Endothelial cell of umbilical vein (primary cell): ENCODE measurements at regions not wholly inside any gene's neighbourhood (a gene's known extent, or its start where the extent isn't known, plus 50 kb on each side); places are given as distances from the start of the nearest gene placed in this dataset.

Experiments used
- BruUV-seq: library from RNA; stranded (reverse); fragments of 400-500 nt; replicated peaks from 2 replicates; lab custom pipeline; 2021; lab: Mats Ljungman, UMichigan
- CTCF ChIA-PET: fragments of 300-600, 350-600 bp; sonication (Branson Sonifier 250); formaldehyde crosslinking; loops from one replicate; lab custom pipeline; 2021; ENCODE audit warnings: antibody characterized with exemption, inconsistent platforms; lab: Charles Lee
- POLR2A ChIA-PET: fragments of 300-600, 350-600 bp; sonication (Branson Sonifier 250); formaldehyde crosslinking; loops from one replicate; lab custom pipeline; 2021; ENCODE audit warnings: antibody characterized with exemption, inconsistent platforms; lab: Charles Lee
- DNase-seq: peaks from one replicate; pipeline ENCODE4 v3.0.0-alpha.2; 2011; ENCODE audit warnings: low read depth, low spot score
- FAIRE-seq: peaks from 2 replicates; lab custom pipeline; 2011; peaks lifted over from hg19 to GRCh38; lab: Jason Lieb, UNC
- H2AFZ ChIP-seq: 2 replicates; pipeline ENCODE4 v1.6.0; 2012; ENCODE audit warnings: low read depth, low read length, control low read depth, inconsistent platforms
- H3K27ac ChIP-seq: 2 replicates; pipeline ENCODE4 v1.5.1; 2011; ENCODE audit warnings: low read depth, mild to moderate bottlenecking, control low read depth, low read length, moderate library complexity; ENCODE audit not compliant: insufficient read depth
- H3K27me3 ChIP-seq, 2 experiments: 2 replicates each; pipeline versions ENCODE4 v1.6.0 to v1.6.1; 2011; ENCODE audit warnings: low read length in 2 of 2, mixed read lengths in 1 of 2; ENCODE audit not compliant: control insufficient read depth in 2 of 2, insufficient read depth in 2 of 2
- H3K36me3 ChIP-seq, 2 experiments: 2 replicates in 1 of 2; 3 replicates in 1 of 2; pipeline ENCODE4 v1.5.1; 2011; ENCODE audit warnings: low read length in 2 of 2, mild to moderate bottlenecking in 1 of 2, moderate library complexity in 1 of 2; ENCODE audit not compliant: control insufficient read depth in 2 of 2, insufficient read depth in 2 of 2; ENCODE audit errors: extremely low read depth in 1 of 2
- H3K4me1 ChIP-seq: 3 replicates; pipeline ENCODE4 v1.5.1; 2011; ENCODE audit warnings: mild to moderate bottlenecking, low read length; ENCODE audit not compliant: control insufficient read depth, insufficient read depth; ENCODE audit errors: extremely low read depth
- H3K4me2 ChIP-seq: 2 replicates; pipeline ENCODE4 v1.6.1; 2011; ENCODE audit warnings: low read length, control low read depth, mixed read lengths; ENCODE audit not compliant: insufficient read depth
- H3K4me3 ChIP-seq, 3 experiments: fragments of 200-600 bp in 1 of 3; sonication (generic), shearing (Covaris generic) in 1 of 3; replicated peaks in 1 of 3; 2 replicates each; pipeline ENCODE4 v1.5.1; 2011 to 2016; ENCODE audit warnings: control low read depth in 3 of 3, low read length in 3 of 3, mild to moderate bottlenecking in 2 of 3, inconsistent platforms in 1 of 3, low read depth in 1 of 3, moderate library complexity in 1 of 3; ENCODE audit not compliant: insufficient read depth in 1 of 3
- H3K79me2 ChIP-seq: 2 replicates; pipeline ENCODE4 v1.6.0; 2012; ENCODE audit warnings: low read length, inconsistent platforms; ENCODE audit not compliant: control insufficient read depth, insufficient read depth
- H3K9ac ChIP-seq: replicated peaks from 2 replicates; pipeline ENCODE3; 2011; ENCODE audit warnings: low read length, control low read depth; ENCODE audit not compliant: insufficient read depth; ENCODE audit errors: extremely low read depth
- H3K9me1 ChIP-seq: replicated peaks from 3 replicates; pipeline ENCODE4 v1.6.0; 2011; ENCODE audit warnings: mild to moderate bottlenecking, low read length; ENCODE audit not compliant: control insufficient read depth, insufficient read depth; ENCODE audit errors: extremely low read depth
- H3K9me3 ChIP-seq: replicated peaks from 2 replicates; pipeline ENCODE4 v1.5.1; 2012; ENCODE audit warnings: low read length, inconsistent platforms; ENCODE audit not compliant: control insufficient read depth, insufficient read depth
- H4K20me1 ChIP-seq: replicated peaks from 2 replicates; pipeline ENCODE3; 2011; ENCODE audit warnings: mild to moderate bottlenecking, low read length; ENCODE audit not compliant: control insufficient read depth, insufficient read depth; ENCODE audit errors: extremely low read depth
- CTCF ChIP-seq, 2 donors: IDR thresholded peaks; 1 replicate in 1 of 2; 2 replicates in 1 of 2; pipeline ENCODE4 v1.5.1; 2011; ENCODE audit warnings: low read length in 2 of 2, mild to moderate bottlenecking in 2 of 2, moderate library complexity in 2 of 2, control low read depth in 1 of 2, inconsistent platforms in 1 of 2, low read depth in 1 of 2; ENCODE audit not compliant: insufficient read depth in 1 of 2; ENCODE audit errors: extremely low read depth in 1 of 2
- EZH2 ChIP-seq: IDR thresholded peaks from 2 replicates; pipeline ENCODE4 v1.6.1; 2012; ENCODE audit warnings: borderline replicate concordance, low read depth, mild to moderate bottlenecking, moderate library complexity, low read length, inconsistent platforms; ENCODE audit not compliant: severe bottlenecking
- FOS ChIP-seq: IDR thresholded peaks from 2 replicates; pipeline ENCODE4 v1.6.1; 2011; ENCODE audit warnings: mild to moderate bottlenecking, low read length, moderate library complexity, borderline replicate concordance; ENCODE audit not compliant: insufficient read depth
- GATA2 ChIP-seq: IDR thresholded peaks from 2 replicates; pipeline ENCODE4 v1.7.0; 2011; ENCODE audit warnings: low read depth, mild to moderate bottlenecking, moderate library complexity, mixed read lengths, low read length; ENCODE audit not compliant: insufficient read length, insufficient read depth
- JUN ChIP-seq: IDR thresholded peaks from 2 replicates; pipeline ENCODE4 v1.6.1; 2011; ENCODE audit warnings: borderline replicate concordance, low read depth; ENCODE audit not compliant: insufficient read length, insufficient read depth
- MAX ChIP-seq: IDR thresholded peaks from 2 replicates; pipeline ENCODE4 v1.6.1; 2011; ENCODE audit not compliant: insufficient read depth, insufficient read length
- MYC ChIP-seq: IDR thresholded peaks from one replicate; pipeline ENCODE4 v1.6.1; 2011; ENCODE audit warnings: mild to moderate bottlenecking, low read depth, low read length
- POLR2A ChIP-seq: IDR thresholded peaks from 2 replicates; pipeline ENCODE4 v1.6.1; 2012; ENCODE audit warnings: low read depth, mild to moderate bottlenecking, control low read depth, low read length
- POLR2AphosphoS5 ChIP-seq: IDR thresholded peaks from 2 replicates; pipeline ENCODE4 v1.6.1; 2012; ENCODE audit warnings: low read depth, mild to moderate bottlenecking, control low read depth, low read length, moderate library complexity; ENCODE audit not compliant: insufficient read depth
- dilution Hi-C: fragments of 300-500 bp; cut with MboI; formaldehyde crosslinking; loops from one replicate; pipeline ENCODE4 v1.15.0; 2019; ENCODE audit warnings: low sequenced_read_pairs; ENCODE audit not compliant: extremely low pct_ligation_motif_present
- intact Hi-C: fragments of 100-400 bp; cut with micrococcal nuclease; formaldehyde crosslinking; loops from one replicate; pipeline ENCODE4 v1.10.0; 2022

GRCh38 chr3:76965122-76965725 lies 74.7 kb upstream of the ROBO2 start:
- TF ChIP-seq JUN (no peak), POLR2A (no peak), CTCF (IDR thresholded peaks at IDR 0.05; ENCODE audit: extremely low read depth in 1 of 2, insufficient read depth in 1 of 2, low read depth in 1 of 2, low read length in 2 of 2) (no peak), GATA2 (no peak), MAX (no peak), POLR2AphosphoS5 (no peak), EZH2 (no peak), FOS (no peak), MYC (no peak)

More at GRCh38 chr3:76965122-76965725, 74.7 kb upstream of the ROBO2 start:
- no peak for FAIRE-seq
- H3K4me3 ChIP-seq: no peak overlapping the region
- H2AFZ ChIP-seq: no peak overlapping the region
- dilution Hi-C loops (no loop called here), intact Hi-C loops (no loop called here)
- no peaks in the 10 kb centered on the region for H3K9me1 ChIP-seq
- no peaks in the 10 kb centered on the region for H3K79me2 ChIP-seq
- H3K9me3 ChIP-seq: peaks cover 3% of the 10 kb centered on the region
- no TSS peak for BruUV-seq
- H3K4me2 ChIP-seq: no peak overlapping the region
- no peak for DNase-seq
- H3K9ac ChIP-seq: no peak overlapping the region
- no peaks in the 10 kb centered on the region for H4K20me1 ChIP-seq
- CTCF ChIA-PET: no interaction called here
- no peaks in the 10 kb centered on the region for H3K27me3 ChIP-seq
- no peaks in the 10 kb centered on the region for H3K36me3 ChIP-seq
- POLR2A ChIA-PET: no interaction called here
- H3K4me1 ChIP-seq: no peaks in the 10 kb centered on the region
- no peak overlapping the region for H3K27ac ChIP-seq
